OCI-LY7 (cell line): ENCODE measurements at regions not wholly inside any gene's neighbourhood (a gene's known extent, or its start where the extent isn't known, plus 50 kb on each side); places are given as distances from the start of the nearest gene placed in this dataset.

Experiments used
- BruUV-seq: library from RNA; stranded (reverse); fragments of 400-500 nt; replicated peaks from 2 replicates; lab custom pipeline; 2021; lab: Mats Ljungman, UMichigan
- CTCF ChIA-PET: fragments of 300-600 bp; sonication (Branson Sonifier 250); formaldehyde crosslinking; loops from one replicate; lab custom pipeline; 2022; ENCODE audit warnings: antibody characterized with exemption; ENCODE audit not compliant: unreplicated experiment; lab: Charles Lee
- POLR2A ChIA-PET: fragments of 300-600 bp; sonication (Branson Sonifier 250); formaldehyde crosslinking; loops from one replicate; lab custom pipeline; 2022; ENCODE audit warnings: antibody characterized with exemption; lab: Charles Lee
- DNase-seq: peaks from one replicate; pipeline ENCODE4 v3.0.0-alpha.2; 2015; ENCODE audit warnings: low spot score
- H2AFZ ChIP-seq: fragments of 200-600 bp; sonication (generic), shearing (Covaris generic); 2 replicates; pipeline ENCODE4 v1.6.1; 2014; ENCODE audit warnings: mild to moderate bottlenecking, antibody characterized with exemption, low read length, moderate library complexity
- H3K27ac ChIP-seq: fragments of 200-600 bp; sonication (generic); 2 replicates; pipeline ENCODE4 v1.5.1; 2014; ENCODE audit warnings: mixed run types, low read depth, mild to moderate bottlenecking, moderate library complexity, low read length, inconsistent platforms; ENCODE audit not compliant: poor library complexity, severe bottlenecking
- H3K36me3 ChIP-seq: fragments of 200-600 bp; sonication (generic); 2 replicates; pipeline ENCODE4 v1.6.1; 2014; ENCODE audit warnings: mild to moderate bottlenecking, antibody characterized with exemption, low read length, moderate library complexity, mixed read lengths; ENCODE audit not compliant: insufficient read depth
- H3K4me1 ChIP-seq: fragments of 200-600 bp; sonication (generic); 2 replicates; pipeline ENCODE4 v1.5.1; 2014; ENCODE audit warnings: mild to moderate bottlenecking, low read length; ENCODE audit not compliant: insufficient read depth, poor library complexity, severe bottlenecking
- H3K4me2 ChIP-seq: fragments of 200-600 bp; sonication (generic); 2 replicates; pipeline ENCODE4 v1.6.1; 2014; ENCODE audit warnings: mild to moderate bottlenecking, low read length
- H3K4me3 ChIP-seq: fragments of 200-600 bp; sonication (generic); 2 replicates; pipeline ENCODE4 v1.5.1; 2014; ENCODE audit warnings: mild to moderate bottlenecking, low read depth, low read length; ENCODE audit not compliant: poor library complexity, severe bottlenecking
- H3K79me2 ChIP-seq: fragments of 200-600 bp; sonication (generic); 2 replicates; pipeline ENCODE4 v1.6.1; 2016; ENCODE audit warnings: low read depth, mild to moderate bottlenecking, low read length, moderate library complexity, mixed read lengths; ENCODE audit not compliant: insufficient read depth
- H3K9me2 ChIP-seq: fragments of 200-600 bp; sonication (generic); 2 replicates; pipeline ENCODE4 v1.6.1; 2016; ENCODE audit warnings: mild to moderate bottlenecking, low read length, mixed read lengths; ENCODE audit not compliant: insufficient read depth
- H3K9me3 ChIP-seq: fragments of 200-600 bp; sonication (generic); 2 replicates; pipeline ENCODE4 v1.6.1; 2014; ENCODE audit warnings: mild to moderate bottlenecking, mixed run types, low read length, mixed read lengths
- H4K20me1 ChIP-seq: fragments of 200-600 bp; sonication (generic); 2 replicates; pipeline ENCODE4 v1.6.1; 2014; ENCODE audit warnings: mild to moderate bottlenecking, antibody characterized with exemption, low read length, moderate library complexity, mixed read lengths; ENCODE audit not compliant: insufficient read depth
- EZH2phosphoT487 ChIP-seq: fragments of 200-600 bp; sonication (generic); IDR thresholded peaks from 2 replicates; pipeline ENCODE4 v1.6.1; 2018; ENCODE audit warnings: low read depth, borderline replicate concordance, mild to moderate bottlenecking, mixed run types, antibody characterized with exemption, low read length, moderate library complexity, mixed read lengths
- intact Hi-C: fragments of 100-400 bp; cut with micrococcal nuclease; formaldehyde crosslinking; loops from one replicate; pipeline ENCODE4 v1.10.0; 2022; ENCODE audit not compliant: unreplicated experiment
- TF ChIP-seq, protein P1 (sequence below): fragments of 200-600 bp; sonication (generic); conservative IDR thresholded peaks from 2 replicates; pipeline ENCODE4 v1.5.1; 2014; ENCODE audit warnings: mild to moderate bottlenecking, antibody characterized with exemption, low read length, moderate library complexity, mixed read lengths

DNA sequence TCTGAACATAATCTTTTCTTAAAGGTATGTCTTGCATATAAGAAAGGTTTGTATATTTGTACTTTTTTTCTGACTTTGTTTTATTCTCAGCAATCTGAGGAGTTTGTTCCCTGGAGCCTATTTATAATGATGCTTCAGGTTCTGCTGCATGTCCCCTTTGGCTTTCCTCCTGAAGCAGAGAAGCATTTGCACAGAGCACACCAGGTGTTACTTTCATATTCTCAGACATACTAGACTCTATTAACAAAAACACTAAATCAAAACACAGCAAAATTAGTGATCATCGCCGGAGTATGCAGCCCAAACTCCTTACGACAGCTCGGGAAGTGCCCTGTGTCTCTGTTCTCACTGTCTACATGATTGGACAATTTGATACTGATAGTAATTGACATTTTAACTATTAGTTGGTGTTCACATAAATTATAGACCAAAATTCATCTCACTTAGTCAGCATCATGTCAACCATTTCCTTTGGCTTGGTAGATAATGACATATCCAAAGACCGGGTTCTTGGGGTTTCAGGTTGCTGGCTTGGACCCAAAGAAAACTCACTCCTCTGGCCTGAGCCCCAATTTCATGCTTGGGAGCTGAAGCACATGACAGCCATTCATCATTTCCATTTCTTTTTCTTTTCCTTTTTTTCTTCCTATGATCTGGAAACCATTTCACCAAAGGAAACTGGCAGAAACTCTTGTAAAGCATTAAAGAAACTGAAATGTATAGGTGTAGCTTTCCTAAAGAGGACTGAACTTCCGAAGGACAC is 400.1 kb upstream of the NRP1 start:
- TF ChIP-seq EZH2phosphoT487 = no peak
- TF ChIP-seq, protein P1, sequence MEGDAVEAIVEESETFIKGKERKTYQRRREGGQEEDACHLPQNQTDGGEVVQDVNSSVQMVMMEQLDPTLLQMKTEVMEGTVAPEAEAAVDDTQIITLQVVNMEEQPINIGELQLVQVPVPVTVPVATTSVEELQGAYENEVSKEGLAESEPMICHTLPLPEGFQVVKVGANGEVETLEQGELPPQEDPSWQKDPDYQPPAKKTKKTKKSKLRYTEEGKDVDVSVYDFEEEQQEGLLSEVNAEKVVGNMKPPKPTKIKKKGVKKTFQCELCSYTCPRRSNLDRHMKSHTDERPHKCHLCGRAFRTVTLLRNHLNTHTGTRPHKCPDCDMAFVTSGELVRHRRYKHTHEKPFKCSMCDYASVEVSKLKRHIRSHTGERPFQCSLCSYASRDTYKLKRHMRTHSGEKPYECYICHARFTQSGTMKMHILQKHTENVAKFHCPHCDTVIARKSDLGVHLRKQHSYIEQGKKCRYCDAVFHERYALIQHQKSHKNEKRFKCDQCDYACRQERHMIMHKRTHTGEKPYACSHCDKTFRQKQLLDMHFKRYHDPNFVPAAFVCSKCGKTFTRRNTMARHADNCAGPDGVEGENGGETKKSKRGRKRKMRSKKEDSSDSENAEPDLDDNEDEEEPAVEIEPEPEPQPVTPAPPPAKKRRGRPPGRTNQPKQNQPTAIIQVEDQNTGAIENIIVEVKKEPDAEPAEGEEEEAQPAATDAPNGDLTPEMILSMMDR = no peak
- Histone ChIP-seq H4K20me1 (no peaks in the 10 kb centered on the region), H3K9me3 (no peaks in the 10 kb centered on the region), H3K4me2 (no peak overlapping the region), H3K36me3 (no peaks in the 10 kb centered on the region), H2AFZ (no peak overlapping the region), H3K79me2 (no peaks in the 10 kb centered on the region), H3K9me2 (no peaks in the 10 kb centered on the region), H3K27ac (no peak overlapping the region), H3K4me3 (no peak overlapping the region), H3K4me1 (no peaks in the 10 kb centered on the region)
- POLR2A ChIA-PET = no interaction called here
- intact Hi-C loops = no loop called here
- no TSS peak for BruUV-seq
- no peak for DNase-seq
- CTCF ChIA-PET = no interaction called here

DNA sequence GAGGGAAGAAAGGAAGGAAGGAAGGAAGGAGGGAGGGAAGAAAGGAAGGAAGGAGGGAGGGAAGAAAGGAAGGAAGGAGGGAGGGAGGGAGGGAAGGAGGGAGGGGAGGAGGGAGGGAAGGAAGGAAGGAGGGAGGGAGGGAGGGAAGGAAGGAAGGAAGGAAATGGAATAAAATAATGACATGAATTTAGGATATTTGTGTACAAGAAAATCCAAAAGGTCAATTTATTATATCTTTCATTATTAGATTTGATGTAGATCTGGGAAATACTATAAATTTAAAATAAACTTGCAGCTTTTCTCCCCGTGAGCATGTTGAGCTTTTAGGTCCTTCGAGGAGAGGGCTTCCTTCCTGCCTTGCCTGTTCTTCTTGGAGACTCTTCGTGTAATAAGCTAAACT is 398.6 kb upstream of the NRP1 start:
- ChIA-PET CTCF (no interaction called here), POLR2A (no interaction called here)
- no peak for TF ChIP-seq EZH2phosphoT487
- TF ChIP-seq, protein P1 = no peak
- H3K4me3 ChIP-seq = no peak overlapping the region
- no peaks in the 10 kb centered on the region for H3K79me2 ChIP-seq
- no peak overlapping the region for H2AFZ ChIP-seq
- no peaks in the 10 kb centered on the region for H3K36me3 ChIP-seq
- H4K20me1 ChIP-seq = no peaks in the 10 kb centered on the region
- no peaks in the 10 kb centered on the region for H3K9me2 ChIP-seq
- intact Hi-C loops = no loop called here
- no peak overlapping the region for H3K27ac ChIP-seq
- H3K9me3 ChIP-seq = no peaks in the 10 kb centered on the region
- DNase-seq = no peak
- no TSS peak for BruUV-seq
- no peak overlapping the region for H3K4me2 ChIP-seq
- H3K4me1 ChIP-seq = no peaks in the 10 kb centered on the region

DNA sequence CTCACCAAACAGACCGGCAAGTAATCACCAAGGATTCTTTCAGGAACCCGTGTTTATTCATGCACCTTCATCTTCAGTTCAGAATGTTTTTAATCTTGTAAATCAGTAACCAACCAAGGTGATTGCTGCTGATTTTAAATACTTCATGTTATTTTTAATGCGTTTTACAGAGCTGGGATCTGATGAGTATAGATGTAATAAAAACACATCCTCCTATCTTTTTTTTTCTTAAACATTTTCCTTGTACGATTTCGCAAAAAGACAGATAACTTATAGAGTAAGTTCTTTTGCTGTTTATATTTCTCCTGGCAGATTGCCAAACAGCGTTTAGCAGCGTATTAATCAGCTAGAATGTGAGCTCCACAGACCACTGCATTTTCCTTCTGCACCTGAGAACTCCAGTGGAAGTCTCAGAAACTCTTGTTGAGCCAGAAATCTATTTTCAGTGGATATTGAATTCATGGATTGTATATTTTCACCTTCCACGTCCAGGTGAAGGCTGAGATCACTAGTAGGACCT is 397.8 kb upstream of the NRP1 start:
- H4K20me1 ChIP-seq = no peaks in the 10 kb centered on the region
- CTCF ChIA-PET = interaction anchor here (0.6 kb wide), 1 partner anchor 1678 kb away, joined by 4 read pairs; no protein-coding TSS in a partner anchor
- no peaks in the 10 kb centered on the region for H3K9me3 ChIP-seq
- TF ChIP-seq, protein P1 = no peak
- TF ChIP-seq EZH2phosphoT487 = no peak
- H3K4me2 ChIP-seq = no peak overlapping the region
- H3K4me3 ChIP-seq = no peak overlapping the region
- no peaks in the 10 kb centered on the region for H3K4me1 ChIP-seq
- no peaks in the 10 kb centered on the region for H3K9me2 ChIP-seq
- H3K36me3 ChIP-seq = no peaks in the 10 kb centered on the region
- no peak overlapping the region for H3K27ac ChIP-seq
- intact Hi-C loops = no loop called here
- DNase-seq = no peak
- POLR2A ChIA-PET = no interaction called here
- no TSS peak for BruUV-seq
- H2AFZ ChIP-seq = no peak overlapping the region
- H3K79me2 ChIP-seq = no peaks in the 10 kb centered on the region
